Keratinocyte (primary cell): ENCODE measurements at regions not wholly inside any gene's neighbourhood (a gene's known extent, or its start where the extent isn't known, plus 50 kb on each side); places are given as distances from the start of the nearest gene placed in this dataset.

Experiments used
- DNase-seq: peaks from one replicate; pipeline ENCODE4 v3.0.0-alpha.2; 2011; ENCODE audit warnings: low read depth, missing footprints, low spot score
- FAIRE-seq: peaks from 2 replicates; lab custom pipeline; 2011; peaks lifted over from hg19 to GRCh38; lab: Jason Lieb, UNC
- H2AFZ ChIP-seq: 2 replicates; pipeline ENCODE4 v1.6.0; 2012; ENCODE audit warnings: low read length, control low read depth, inconsistent platforms; ENCODE audit not compliant: control insufficient read depth
- H3K27ac ChIP-seq: 2 replicates; pipeline ENCODE4 v1.5.1; 2011; ENCODE audit warnings: low read length; ENCODE audit not compliant: control insufficient read depth, insufficient read depth
- H3K27me3 ChIP-seq: 3 replicates; pipeline ENCODE4 v1.6.0; 2011; ENCODE audit warnings: low read length; ENCODE audit not compliant: control insufficient read depth, insufficient read depth; ENCODE audit errors: extremely low read depth
- H3K36me3 ChIP-seq, 2 experiments: 2 replicates in 1 of 2; 3 replicates in 1 of 2; pipeline ENCODE4 v1.5.1; 2011; ENCODE audit warnings: low read length in 2 of 2, mild to moderate bottlenecking in 1 of 2; ENCODE audit not compliant: control insufficient read depth in 2 of 2, insufficient read depth in 2 of 2; ENCODE audit errors: extremely low read depth in 1 of 2
- H3K4me1 ChIP-seq: 3 replicates; pipeline ENCODE4 v1.5.1; 2011; ENCODE audit warnings: low read length; ENCODE audit not compliant: control insufficient read depth, insufficient read depth; ENCODE audit errors: extremely low read depth
- H3K4me2 ChIP-seq: 3 replicates; pipeline ENCODE4 v1.6.0; 2011; ENCODE audit warnings: low read depth, low read length; ENCODE audit not compliant: control insufficient read depth, insufficient read depth; ENCODE audit errors: extremely low read depth
- H3K4me3 ChIP-seq, 3 experiments: fragments of 200-600 bp in 1 of 3; sonication (generic) in 1 of 3; 2 replicates in 2 of 3; 3 replicates in 1 of 3; pipeline ENCODE4 v1.5.1; 2011 to 2016; ENCODE audit warnings: low read length in 3 of 3, mild to moderate bottlenecking in 3 of 3, control low read depth in 2 of 3, inconsistent platforms in 1 of 3, low read depth in 1 of 3, mixed read lengths in 1 of 3, mixed run types in 1 of 3, moderate library complexity in 1 of 3; ENCODE audit not compliant: control insufficient read depth in 2 of 3, insufficient read depth in 2 of 3; ENCODE audit errors: extremely low read depth in 1 of 3
- H3K79me2 ChIP-seq: 2 replicates; pipeline ENCODE4 v1.6.0; 2012; ENCODE audit warnings: low read length; ENCODE audit not compliant: control insufficient read depth, insufficient read depth
- H3K9ac ChIP-seq: 3 replicates; pipeline ENCODE4 v1.6.0; 2011; ENCODE audit warnings: low read length; ENCODE audit not compliant: control insufficient read depth, insufficient read depth; ENCODE audit errors: extremely low read depth
- H3K9me1 ChIP-seq: 3 replicates; pipeline ENCODE4 v1.6.0; 2011; ENCODE audit warnings: low read length; ENCODE audit not compliant: control insufficient read depth, insufficient read depth; ENCODE audit errors: extremely low read depth
- H3K9me3 ChIP-seq: 2 replicates; pipeline ENCODE4 v1.5.1; 2012; ENCODE audit warnings: low read depth, low read length; ENCODE audit not compliant: control insufficient read depth
- H4K20me1 ChIP-seq: 3 replicates; pipeline ENCODE4 v1.6.0; 2011; ENCODE audit warnings: low read length; ENCODE audit not compliant: control insufficient read depth, insufficient read depth; ENCODE audit errors: extremely low read depth
- EZH2 ChIP-seq: IDR thresholded peaks from one replicate; pipeline ENCODE4 v1.6.1; 2012; ENCODE audit warnings: inconsistent platforms, mild to moderate bottlenecking, low read length, moderate library complexity
- dilution Hi-C: fragments of 300-500 bp; cut with MboI; formaldehyde crosslinking; loops from one replicate; pipeline ENCODE4 v1.7.0; 2020; ENCODE audit warnings: low sequenced_read_pairs; ENCODE audit not compliant: extremely low pct_ligation_motif_present
- TF ChIP-seq, protein P1 (sequence below), 3 experiments: IDR thresholded peaks in 1 of 3; conservative IDR thresholded peaks in 1 of 3; optimal IDR thresholded peaks in 1 of 3; 2 replicates in 2 of 3; 3 replicates in 1 of 3; pipeline versions ENCODE3 to v1.5.1; 2011; ENCODE audit warnings: low read length in 3 of 3, mild to moderate bottlenecking in 3 of 3, moderate library complexity in 2 of 3, control low read depth in 1 of 3, inconsistent platforms in 1 of 3; ENCODE audit not compliant: insufficient read depth in 2 of 3; ENCODE audit errors: extremely low read depth in 1 of 3

DNA sequence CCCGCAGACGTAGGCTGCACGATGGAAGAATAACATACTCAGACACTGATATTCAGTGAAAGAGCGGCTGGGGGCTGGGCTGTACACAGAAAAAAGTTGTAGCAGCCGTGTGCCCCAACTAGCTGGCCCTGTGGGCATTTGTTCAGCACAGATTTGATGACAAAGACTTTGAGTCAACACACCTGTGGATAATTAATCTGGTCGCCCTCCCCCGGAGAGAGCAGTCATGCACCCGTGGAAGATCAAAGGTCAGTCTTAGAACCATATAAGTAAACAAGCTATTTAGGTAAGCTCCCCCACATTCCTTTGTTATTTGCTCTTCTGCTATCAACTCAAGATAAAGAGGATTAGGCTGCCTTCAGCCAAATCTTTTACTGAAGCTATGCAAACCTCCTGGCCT lies 148.4 kb upstream of the HMCN1 start:
- Histone ChIP-seq H3K9ac (no peak overlapping the region), H3K27me3 (no peaks in the 10 kb centered on the region), H3K27ac (no peak overlapping the region), H3K36me3 (no peaks in the 10 kb centered on the region), H3K9me1 (no peaks in the 10 kb centered on the region), H3K4me2 (no peak overlapping the region), H3K79me2 (no peaks in the 10 kb centered on the region), H3K9me3 (peaks cover 10% of the 10 kb centered on the region), H2AFZ (no peak overlapping the region), H3K4me1 (no peaks in the 10 kb centered on the region), H3K4me3 (no peak overlapping the region), H4K20me1 (no peaks in the 10 kb centered on the region)
- TF ChIP-seq, protein P1, sequence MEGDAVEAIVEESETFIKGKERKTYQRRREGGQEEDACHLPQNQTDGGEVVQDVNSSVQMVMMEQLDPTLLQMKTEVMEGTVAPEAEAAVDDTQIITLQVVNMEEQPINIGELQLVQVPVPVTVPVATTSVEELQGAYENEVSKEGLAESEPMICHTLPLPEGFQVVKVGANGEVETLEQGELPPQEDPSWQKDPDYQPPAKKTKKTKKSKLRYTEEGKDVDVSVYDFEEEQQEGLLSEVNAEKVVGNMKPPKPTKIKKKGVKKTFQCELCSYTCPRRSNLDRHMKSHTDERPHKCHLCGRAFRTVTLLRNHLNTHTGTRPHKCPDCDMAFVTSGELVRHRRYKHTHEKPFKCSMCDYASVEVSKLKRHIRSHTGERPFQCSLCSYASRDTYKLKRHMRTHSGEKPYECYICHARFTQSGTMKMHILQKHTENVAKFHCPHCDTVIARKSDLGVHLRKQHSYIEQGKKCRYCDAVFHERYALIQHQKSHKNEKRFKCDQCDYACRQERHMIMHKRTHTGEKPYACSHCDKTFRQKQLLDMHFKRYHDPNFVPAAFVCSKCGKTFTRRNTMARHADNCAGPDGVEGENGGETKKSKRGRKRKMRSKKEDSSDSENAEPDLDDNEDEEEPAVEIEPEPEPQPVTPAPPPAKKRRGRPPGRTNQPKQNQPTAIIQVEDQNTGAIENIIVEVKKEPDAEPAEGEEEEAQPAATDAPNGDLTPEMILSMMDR (optimal IDR thresholded peaks at IDR 0.05 in 1 of 3, IDR thresholded peaks at IDR 0.05 in 1 of 3, conservative IDR thresholded peaks at IDR 0.05 in 1 of 3; ENCODE audit: extremely low read depth in 1 of 3, insufficient read depth in 2 of 3, low read length in 3 of 3), result no peak
- TF ChIP-seq EZH2, result no peak
- dilution Hi-C loops, result no loop called here
- no peak for FAIRE-seq
- no peak for DNase-seq

DNA sequence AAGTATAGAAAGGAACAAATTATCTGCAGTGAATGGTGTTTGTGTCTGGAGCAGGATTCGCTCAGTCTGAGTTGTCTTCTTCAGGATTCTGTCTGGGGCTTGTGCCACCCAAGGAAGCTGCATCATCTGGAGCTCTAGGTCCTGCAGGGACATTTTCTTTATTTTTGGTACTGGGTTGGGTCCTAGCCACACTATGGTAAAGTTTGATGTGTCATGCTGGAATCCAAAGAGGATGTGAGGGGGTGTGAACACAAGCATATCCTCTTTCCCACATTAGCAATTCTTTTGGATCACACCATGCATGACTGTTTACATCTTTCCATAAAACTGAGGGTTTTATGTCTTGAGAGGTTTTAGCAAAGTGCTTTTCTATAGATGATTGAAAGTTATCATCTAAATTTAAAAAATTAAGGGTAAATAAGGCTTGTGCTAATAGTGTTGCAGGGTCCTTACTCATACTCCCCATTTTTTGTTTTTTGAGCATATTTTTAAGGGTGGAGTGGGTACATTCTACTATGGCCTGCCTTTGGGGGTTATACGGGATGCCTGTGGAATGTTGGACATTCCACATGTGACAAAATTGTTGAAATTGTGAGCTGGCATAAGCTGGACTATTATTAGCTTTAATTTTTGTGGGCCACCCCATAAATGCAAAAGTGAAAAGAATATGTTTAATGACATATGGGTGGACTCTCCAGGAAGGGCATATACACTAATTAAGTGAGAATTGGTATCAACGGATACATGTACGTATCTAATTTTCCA lies 152.0 kb upstream of the HMCN1 start:
- H2AFZ ChIP-seq, result no peak overlapping the region
- no peak overlapping the region for H3K9ac ChIP-seq
- H4K20me1 ChIP-seq, result no peaks in the 10 kb centered on the region
- no peaks in the 10 kb centered on the region for H3K36me3 ChIP-seq
- no peaks in the 10 kb centered on the region for H3K9me1 ChIP-seq
- H3K9me3 ChIP-seq, result peaks cover 10% of the 10 kb centered on the region
- H3K4me3 ChIP-seq, result no peak overlapping the region
- no peaks in the 10 kb centered on the region for H3K4me1 ChIP-seq
- no peak for DNase-seq
- H3K27ac ChIP-seq, result no peak overlapping the region
- TF ChIP-seq, protein P1 (optimal IDR thresholded peaks at IDR 0.05 in 1 of 3, IDR thresholded peaks at IDR 0.05 in 1 of 3, conservative IDR thresholded peaks at IDR 0.05 in 1 of 3; ENCODE audit: extremely low read depth in 1 of 3, insufficient read depth in 2 of 3, low read length in 3 of 3), result no peak
- no peak for TF ChIP-seq EZH2
- H3K4me2 ChIP-seq, result no peak overlapping the region
- FAIRE-seq, result no peak
- no peaks in the 10 kb centered on the region for H3K27me3 ChIP-seq
- dilution Hi-C loops, result no loop called here
- no peaks in the 10 kb centered on the region for H3K79me2 ChIP-seq
